OCI-LY3 (cell line): ENCODE measurements at regions not wholly inside any gene's neighbourhood (a gene's known extent, or its start where the extent isn't known, plus 50 kb on each side); places are given as distances from the start of the nearest gene placed in this dataset.
"Not testable (repeated sequence)": the region's sequence is repeated elsewhere in the genome, so short reads cannot be mapped to it uniquely, and the experiment has no call there.

Source experiments
- H2AFZ ChIP-seq: fragments of 200-600, 300-600 bp; shearing (Covaris generic); 2 replicates; pipeline ENCODE4 v1.6.0; 2014; ENCODE audit warnings: antibody characterized with exemption, low read depth, low read length
- H3K27ac ChIP-seq: fragments of 200-600, 300-600 bp; sonication (generic); 2 replicates; pipeline ENCODE4 v1.5.1; 2014; ENCODE audit warnings: mild to moderate bottlenecking, low read length, moderate library complexity, mixed read lengths
- H3K27me3 ChIP-seq: fragments of 200-600, 300-600 bp; sonication (generic); 2 replicates; pipeline ENCODE4 v1.6.1; 2014; ENCODE audit warnings: low read depth, low read length, mixed read lengths
- H3K36me3 ChIP-seq: fragments of 200-600, 300-600 bp; sonication (generic); replicated peaks from 2 replicates; pipeline ENCODE3; 2014; ENCODE audit warnings: low read depth, low read length, mixed read lengths
- H3K4me1 ChIP-seq: fragments of 300-600, 200-600 bp; sonication (generic); 2 replicates; pipeline ENCODE4 v1.6.1; 2014; ENCODE audit warnings: low read length, mixed read lengths
- H3K4me2 ChIP-seq: fragments of 200-600, 300-600 bp; sonication (generic); 2 replicates; pipeline ENCODE4 v1.6.1; 2014; ENCODE audit warnings: low read length, mixed read lengths
- H3K4me3 ChIP-seq: fragments of 300-600, 200-600 bp; sonication (generic); 2 replicates; pipeline ENCODE4 v1.5.1; 2014; ENCODE audit warnings: antibody characterized with exemption, mild to moderate bottlenecking, low read length, moderate library complexity
- H3K79me2 ChIP-seq: fragments of 300-600, 200-600 bp; shearing (Covaris generic); 2 replicates; pipeline ENCODE4 v1.6.1; 2014; ENCODE audit warnings: mild to moderate bottlenecking, low read length, mixed read lengths
- H3K9ac ChIP-seq: fragments of 300-600, 200-600 bp; shearing (Covaris generic); 2 replicates; pipeline ENCODE4 v1.6.0; 2014; ENCODE audit warnings: mild to moderate bottlenecking, low read length, moderate library complexity
- H3K9me3 ChIP-seq: fragments of 200-600, 300-600 bp; shearing (Covaris generic); 2 replicates; pipeline ENCODE4 v1.6.1; 2014; ENCODE audit warnings: low read length, mixed read lengths; ENCODE audit not compliant: insufficient read depth
- H4K20me1 ChIP-seq: fragments of 200-600, 300-600 bp; sonication (generic); 2 replicates; pipeline ENCODE4 v1.6.1; 2016; ENCODE audit warnings: low read length, mixed read lengths; ENCODE audit not compliant: insufficient read depth
- CTCF ChIP-seq: fragments of 200-600, 300-600 bp; sonication (generic); IDR thresholded peaks from 2 replicates; pipeline ENCODE4 v1.5.1; 2014; ENCODE audit warnings: antibody characterized with exemption, low read length, low read depth
- EZH2phosphoT487 ChIP-seq: fragments of 200-600 bp; shearing (Covaris generic); IDR thresholded peaks from 2 replicates; pipeline ENCODE4 v1.6.1; 2018; ENCODE audit warnings: antibody characterized with exemption, mixed run types, low read depth

DNA sequence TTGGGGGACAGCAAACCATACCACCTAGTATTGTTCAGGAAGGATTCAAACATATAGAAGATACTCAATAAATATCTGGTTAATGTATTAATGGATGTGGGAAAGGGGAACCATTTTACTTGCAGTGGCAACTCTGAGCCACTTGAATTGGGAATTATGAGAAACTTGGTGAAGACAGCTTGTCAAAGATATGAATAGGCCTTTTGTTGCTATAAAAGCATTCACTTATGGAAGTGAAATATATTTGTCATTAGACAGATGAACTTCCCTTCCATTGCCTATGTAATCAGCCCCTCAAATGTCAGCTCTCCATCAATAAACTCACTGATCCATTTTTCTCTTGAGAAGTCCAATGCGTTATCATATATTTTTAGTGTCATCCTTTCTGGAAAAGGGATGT, 56.1 kb downstream of the GPR85 start:
- Histone ChIP-seq H2AFZ (no peak overlapping the region), H3K4me2 (no peak overlapping the region), H3K36me3 (no peaks in the 10 kb centered on the region), H3K9me3 (no peaks in the 10 kb centered on the region), H3K4me3 (no peak overlapping the region), H3K9ac (no peak overlapping the region), H3K27me3 (no peaks in the 10 kb centered on the region), H3K27ac (no peak overlapping the region), H3K4me1 (no peaks in the 10 kb centered on the region), H3K79me2 (no peaks in the 10 kb centered on the region), H4K20me1 (no peaks in the 10 kb centered on the region)
- TF ChIP-seq CTCF (no peak), EZH2phosphoT487 (no peak)

GRCh38 chr7:113026941-113027340, 59.7 kb downstream of the GPR85 start:
- no peak overlapping the region for H3K4me2 ChIP-seq
- no peak overlapping the region for H3K4me3 ChIP-seq
- no peaks in the 10 kb centered on the region for H3K36me3 ChIP-seq
- H3K27me3 ChIP-seq: no peaks in the 10 kb centered on the region
- H2AFZ ChIP-seq: no peak overlapping the region
- H3K79me2 ChIP-seq: no peaks in the 10 kb centered on the region
- no peak overlapping the region for H3K27ac ChIP-seq
- H3K9ac ChIP-seq: no peak overlapping the region
- TF ChIP-seq EZH2phosphoT487: no peak
- no peak for TF ChIP-seq CTCF
- no peaks in the 10 kb centered on the region for H4K20me1 ChIP-seq
- no peaks in the 10 kb centered on the region for H3K4me1 ChIP-seq
- H3K9me3 ChIP-seq: no peaks in the 10 kb centered on the region

GRCh38 chr7:113017144-113017857, 69.3 kb downstream of the GPR85 start:
- H3K36me3 ChIP-seq, H3K27ac ChIP-seq, H3K4me2 ChIP-seq, H3K27me3 ChIP-seq, H3K79me2 ChIP-seq, H4K20me1 ChIP-seq, H3K4me1 ChIP-seq, H3K9ac ChIP-seq, H3K4me3 ChIP-seq, H2AFZ ChIP-seq, H3K9me3 ChIP-seq: not testable (repeated sequence)

GRCh38 chr7:113015034-113015645, 71.5 kb downstream of the GPR85 start:
- Histone ChIP-seq H3K9me3 (0 out of 2 replicates have a peak, but pooled peaks cover 4% of the 10 kb centered on the region), H3K27me3 (no peaks in the 10 kb centered on the region), H2AFZ (no peak overlapping the region), H3K4me1 (no peaks in the 10 kb centered on the region), H3K27ac (no peak overlapping the region), H3K36me3 (no peaks in the 10 kb centered on the region), H4K20me1 (no peaks in the 10 kb centered on the region), H3K9ac (no peak overlapping the region), H3K79me2 (no peaks in the 10 kb centered on the region), H3K4me2 (no peak overlapping the region), H3K4me3 (no peak overlapping the region)
- peak; percentile 49 for TF ChIP-seq CTCF
- TF ChIP-seq EZH2phosphoT487: no peak
